GM12873 (cell line): ENCODE measurements at regions not wholly inside any gene's neighbourhood (a gene's known extent, or its start where the extent isn't known, plus 50 kb on each side); places are given as distances from the start of the nearest gene placed in this dataset.

ENCODE experiments used
- CTCF ChIP-seq: IDR thresholded peaks from 2 replicates; pipeline ENCODE4 v1.5.1; 2012; ENCODE audit warnings: low read depth, mild to moderate bottlenecking, moderate library complexity, low read length, control low read depth; ENCODE audit not compliant: insufficient read depth; ENCODE audit errors: missing control alignments

- TF ChIP-seq CTCF, result no peak
Measured at GRCh38 chr11:23138761-23139160, 278.5 kb upstream of the CCDC179 start.

GRCh38 chr11:23143022-23143421 is 282.7 kb upstream of the CCDC179 start:
- TF ChIP-seq CTCF, result no peak

- no peak for TF ChIP-seq CTCF
Measured at GRCh38 chr11:23151819-23152218, 291.5 kb upstream of the CCDC179 start.

GRCh38 chr11:23155503-23155902 is 295.2 kb upstream of the CCDC179 start:
- TF ChIP-seq CTCF, result no peak

GRCh38 chr11:23164022-23164421 is 303.7 kb upstream of the CCDC179 start:
- TF ChIP-seq CTCF, result no peak

GRCh38 chr11:23166376-23166775 is 306.1 kb upstream of the CCDC179 start:
- no peak for TF ChIP-seq CTCF

GRCh38 chr11:23179609-23180008 is 319.3 kb upstream of the CCDC179 start:
- TF ChIP-seq CTCF, result no peak
